T-helper 17 cell (primary cell): ENCODE measurements at regions not wholly inside any gene's neighbourhood (a gene's known extent, or its start where the extent isn't known, plus 50 kb on each side); places are given as distances from the start of the nearest gene placed in this dataset.
A peak's percentile ranks its signal among the peaks of the same experiment; 100 is the strongest.

Experiments used
- ATAC-seq: fragments of 150-1000 bp; cut with Tn5 transposase; 2 replicates; pipeline ENCODE4 v1.10.0; 2021; ENCODE audit warnings: mild to moderate bottlenecking, moderate library complexity
- DNase-seq, 3 donors: peaks; one replicate each; pipeline versions ENCODE4 v3.0.0 to v3.0.0-alpha.2; 2020 to 2021
- H3K9me3 ChIP-seq: one replicate; pipeline ENCODE4 v1.7.0; 2013; ENCODE audit warnings: low read length, mild to moderate bottlenecking; ENCODE audit not compliant: control insufficient read depth, poor library complexity, severe bottlenecking
- H3K27ac Mint-ChIP-seq: one replicate; pipeline ENCODE4 v1.8.0; 2022; ENCODE audit warnings: mild to moderate bottlenecking, moderate library complexity, mixed read lengths
- H3K27me3 Mint-ChIP-seq: one replicate; pipeline ENCODE4 v1.8.0; 2022; ENCODE audit warnings: mixed read lengths
- H3K36me3 Mint-ChIP-seq: one replicate; pipeline ENCODE4 v1.8.0; 2022; ENCODE audit warnings: low read depth, mixed read lengths
- H3K4me1 Mint-ChIP-seq: one replicate; pipeline ENCODE4 v1.8.0; 2022; ENCODE audit warnings: mild to moderate bottlenecking, mixed read lengths
- H3K4me3 Mint-ChIP-seq: one replicate; pipeline ENCODE4 v1.8.0; 2022; ENCODE audit warnings: mild to moderate bottlenecking, moderate library complexity, mixed read lengths

DNA sequence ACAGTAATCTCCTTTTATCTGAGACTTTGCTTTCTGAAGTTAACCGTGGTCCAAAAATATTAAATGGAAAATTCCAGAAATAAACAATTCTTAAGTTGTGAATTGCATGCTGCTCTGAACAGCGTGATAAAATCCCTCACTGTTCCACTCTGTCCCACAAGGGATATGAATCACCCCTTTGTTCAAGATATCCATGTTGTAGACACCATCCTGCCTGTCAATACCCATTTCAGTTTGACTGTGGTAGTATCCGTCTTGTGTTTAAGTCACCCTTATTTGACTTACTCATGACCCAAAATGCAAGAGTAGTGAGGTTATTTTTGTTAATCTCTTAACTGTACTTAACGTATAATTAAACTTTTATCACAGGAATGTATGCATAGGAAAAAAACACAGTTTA, 435.0 kb downstream of the SHQ1 start:
- ATAC-seq: no peak
- H3K4me1 Mint-ChIP-seq: peaks cover 48% of the 10 kb centered on the region
- no peaks in the 10 kb centered on the region for H3K36me3 Mint-ChIP-seq
- H3K9me3 ChIP-seq: no peaks in the 10 kb centered on the region
- no peak overlapping the region for H3K27ac Mint-ChIP-seq
- no peak for DNase-seq
- no peak overlapping the region for H3K4me3 Mint-ChIP-seq
- no peaks in the 10 kb centered on the region for H3K27me3 Mint-ChIP-seq

DNA sequence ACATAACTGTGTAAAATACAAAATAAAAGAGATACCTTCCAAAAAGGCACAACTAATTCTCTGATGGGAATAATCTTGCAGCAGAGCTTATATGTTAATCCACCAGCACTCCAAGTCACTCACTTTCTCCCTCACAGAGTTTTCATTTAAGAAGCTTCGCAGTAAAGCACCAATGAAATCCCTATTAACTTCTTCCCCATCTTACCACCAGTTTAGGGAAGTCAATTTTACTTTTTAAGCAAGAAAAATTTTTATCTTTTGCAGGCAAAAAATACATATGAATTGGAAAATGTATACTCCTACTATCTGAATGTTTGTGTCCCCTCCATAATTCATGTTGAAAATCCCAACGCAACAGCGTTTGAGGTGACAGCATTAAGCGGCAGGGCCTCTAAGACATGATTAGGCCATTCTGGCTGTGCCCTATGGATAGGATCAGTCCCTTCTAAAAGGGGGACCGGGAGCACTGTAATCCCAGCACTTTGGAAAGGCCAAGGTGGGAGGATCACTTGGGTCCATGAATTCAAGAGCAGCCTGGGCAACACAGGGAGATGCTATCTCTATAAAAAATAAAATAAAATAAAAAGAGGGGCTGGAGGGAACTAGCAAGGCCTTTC, 435.8 kb downstream of the SHQ1 start:
- ATAC-seq (peak; percentile 8), DNase-seq (no peak)
- Mint-ChIP-seq H3K36me3 (no peaks in the 10 kb centered on the region), H3K4me1 (peaks cover 49% of the 10 kb centered on the region), H3K27ac (peak overlapping the region; percentile 21), H3K4me3 (no peak overlapping the region), H3K27me3 (no peaks in the 10 kb centered on the region)
- H3K9me3 ChIP-seq: no peaks in the 10 kb centered on the region

DNA sequence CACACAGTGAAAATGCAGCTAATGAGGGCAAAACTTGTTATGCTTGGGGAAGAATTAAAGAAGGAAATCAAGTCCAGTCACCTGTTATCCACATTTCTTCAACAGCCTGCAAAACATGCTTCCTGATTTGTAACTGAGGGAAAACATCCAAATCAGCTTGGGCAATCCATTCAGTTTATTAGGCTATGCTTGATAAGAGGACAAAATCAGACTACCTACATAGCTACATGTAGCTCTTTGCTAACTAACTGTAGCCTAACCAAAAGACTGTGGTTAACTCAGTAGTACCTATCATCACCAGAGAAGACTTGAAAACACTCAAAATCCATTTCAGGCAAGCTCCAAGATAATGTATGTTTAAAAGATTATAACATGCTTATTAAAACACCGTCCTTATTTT, 436.4 kb downstream of the SHQ1 start:
- Mint-ChIP-seq H3K4me1 (peaks cover 54% of the 10 kb centered on the region), H3K27ac (peak overlapping the region; percentile 21), H3K36me3 (no peaks in the 10 kb centered on the region), H3K27me3 (no peaks in the 10 kb centered on the region), H3K4me3 (no peak overlapping the region)
- H3K9me3 ChIP-seq: no peaks in the 10 kb centered on the region
- no peak for DNase-seq
- no peak for ATAC-seq

DNA sequence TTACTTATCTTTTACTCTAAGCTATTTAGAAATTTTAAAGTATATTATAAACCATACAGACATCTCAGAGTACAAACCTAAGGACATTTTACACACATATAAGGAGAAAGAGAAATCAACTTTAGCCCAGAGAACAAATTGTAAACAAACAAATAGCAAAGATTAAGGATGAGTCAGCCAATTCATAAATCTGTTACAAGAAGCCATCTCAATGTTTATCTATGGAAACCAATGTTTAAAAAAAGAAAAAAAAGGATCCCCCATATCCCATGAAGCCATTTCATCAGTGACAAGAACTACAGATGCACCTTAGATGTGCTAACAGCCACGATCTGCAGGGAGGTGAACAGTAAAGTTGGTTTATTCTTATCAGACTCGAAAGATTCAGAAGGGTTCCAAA, 437.1 kb downstream of the SHQ1 start:
- Mint-ChIP-seq H3K4me1 (peaks cover 58% of the 10 kb centered on the region), H3K4me3 (no peak overlapping the region), H3K36me3 (no peaks in the 10 kb centered on the region), H3K27me3 (no peaks in the 10 kb centered on the region), H3K27ac (peak overlapping the region; percentile 54)
- ATAC-seq (no peak), DNase-seq (no peak)
- H3K9me3 ChIP-seq: no peaks in the 10 kb centered on the region

DNA sequence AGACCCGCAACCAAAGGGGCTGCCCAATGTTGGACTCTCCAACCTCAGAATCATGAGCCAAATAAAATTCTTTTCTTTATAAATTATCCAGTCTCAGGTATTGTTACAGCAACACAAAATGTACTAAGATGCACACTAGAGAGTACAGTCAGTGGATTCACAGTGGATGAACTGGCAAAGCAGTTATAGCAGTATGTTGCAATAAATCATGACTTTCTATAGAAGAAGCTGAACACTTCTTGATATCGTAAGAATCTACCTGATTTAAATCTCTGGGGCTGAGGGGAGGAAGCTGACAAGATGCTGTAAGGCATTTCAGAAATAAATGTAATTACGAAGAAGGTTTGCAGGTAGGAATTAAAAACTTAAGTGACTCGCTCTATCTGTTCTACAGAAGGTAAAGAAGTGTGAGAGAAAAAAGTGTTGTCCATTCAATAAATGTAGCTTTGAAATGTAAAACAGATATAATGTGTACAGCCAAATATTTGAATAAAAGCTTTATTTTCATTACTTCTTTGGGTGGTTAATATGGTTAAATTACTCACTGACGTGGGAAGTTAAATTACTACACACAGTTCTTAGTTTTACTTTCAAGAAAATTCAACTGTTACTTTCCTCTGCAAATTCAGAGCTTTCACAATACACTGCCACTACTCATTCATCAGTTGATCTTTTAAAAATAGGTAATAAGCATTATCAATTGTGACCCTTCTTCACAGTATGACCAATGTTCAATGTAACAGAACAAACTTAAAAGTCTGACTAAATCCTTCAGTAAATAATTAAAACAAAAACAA, 439.1 kb downstream of the SHQ1 start:
- H3K9me3 ChIP-seq: no peaks in the 10 kb centered on the region
- no peak for DNase-seq
- Mint-ChIP-seq H3K36me3 (no peaks in the 10 kb centered on the region), H3K4me3 (no peak overlapping the region), H3K4me1 (peaks cover 62% of the 10 kb centered on the region), H3K27me3 (no peaks in the 10 kb centered on the region), H3K27ac (peak overlapping the region; percentile 54)
- no peak for ATAC-seq

- Mint-ChIP-seq H3K4me3 (no peak overlapping the region), H3K27ac (peak overlapping the region; percentile 54), H3K4me1 (peaks cover 62% of the 10 kb centered on the region), H3K27me3 (no peaks in the 10 kb centered on the region), H3K36me3 (no peaks in the 10 kb centered on the region)
- H3K9me3 ChIP-seq: no peaks in the 10 kb centered on the region
- ATAC-seq (no peak), DNase-seq (no peak)
Measured at GRCh38 chr3:72407766-72408165, 440.5 kb downstream of the SHQ1 start.

DNA sequence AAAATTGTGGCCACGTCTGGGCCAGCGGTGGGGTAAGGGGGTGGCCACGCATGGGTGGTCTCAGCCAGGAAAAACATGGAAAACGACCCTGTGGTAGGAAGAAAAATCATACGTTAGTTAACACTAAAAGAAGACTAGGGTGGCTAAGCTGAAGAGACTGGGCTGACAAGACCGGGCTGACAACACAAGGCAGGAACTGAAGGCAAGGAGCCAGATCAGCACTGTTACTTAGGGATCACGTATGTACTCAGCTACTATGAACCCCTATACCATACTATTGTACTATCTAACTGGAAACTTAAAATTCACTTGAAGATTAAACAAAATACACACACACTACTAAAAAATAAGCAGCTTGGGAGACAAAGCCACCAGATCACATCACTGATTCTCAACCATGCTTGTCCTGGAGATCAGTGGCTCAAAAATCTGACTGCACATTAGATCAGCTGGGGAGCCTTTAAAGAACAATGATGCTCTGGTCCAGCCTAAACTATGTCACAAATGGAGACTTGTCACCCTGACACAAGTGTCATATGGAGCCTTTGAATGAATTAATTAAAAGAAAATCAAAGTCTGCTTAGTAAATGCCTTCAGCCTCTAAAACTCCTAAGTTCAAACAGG, 442.2 kb downstream of the SHQ1 start:
- peaks cover 57% of the 10 kb centered on the region for H3K4me1 Mint-ChIP-seq
- no peaks in the 10 kb centered on the region for H3K27me3 Mint-ChIP-seq
- H3K27ac Mint-ChIP-seq: no peak overlapping the region
- ATAC-seq (no peak), DNase-seq (no peak)
- H3K36me3 Mint-ChIP-seq: no peaks in the 10 kb centered on the region
- H3K4me3 Mint-ChIP-seq: no peak overlapping the region
- no peaks in the 10 kb centered on the region for H3K9me3 ChIP-seq

DNA sequence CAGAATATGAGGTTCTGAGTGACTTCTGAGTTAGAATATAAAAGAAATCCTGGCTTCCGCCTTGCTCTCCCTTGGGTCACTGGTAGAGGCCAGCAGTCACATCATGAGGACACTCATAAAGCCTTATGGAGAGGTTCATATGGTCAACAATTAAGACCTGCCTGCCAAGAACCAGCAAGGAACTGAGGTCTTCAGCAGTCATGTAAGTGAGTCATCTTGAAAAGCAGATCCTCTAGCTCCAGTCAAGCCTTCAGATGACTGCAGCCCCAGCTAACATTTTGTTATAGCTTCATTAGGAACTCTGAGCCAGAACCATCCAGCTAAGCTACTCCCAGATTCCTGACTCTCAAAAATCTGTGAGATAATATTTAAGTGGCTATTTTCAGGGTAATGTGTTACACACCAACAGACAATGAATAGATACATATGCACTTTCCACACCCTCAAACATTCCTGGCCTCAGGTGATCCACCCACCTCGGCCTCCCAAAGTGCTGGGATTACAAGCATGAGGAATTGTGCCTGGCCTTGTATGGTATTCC, 447.2 kb downstream of the SHQ1 start:
- DNase-seq: no peak
- H3K36me3 Mint-ChIP-seq: no peaks in the 10 kb centered on the region
- ATAC-seq: no peak
- H3K27ac Mint-ChIP-seq: no peak overlapping the region
- H3K9me3 ChIP-seq: no peaks in the 10 kb centered on the region
- H3K4me1 Mint-ChIP-seq: peaks cover 43% of the 10 kb centered on the region
- H3K4me3 Mint-ChIP-seq: no peak overlapping the region
- H3K27me3 Mint-ChIP-seq: no peaks in the 10 kb centered on the region

DNA sequence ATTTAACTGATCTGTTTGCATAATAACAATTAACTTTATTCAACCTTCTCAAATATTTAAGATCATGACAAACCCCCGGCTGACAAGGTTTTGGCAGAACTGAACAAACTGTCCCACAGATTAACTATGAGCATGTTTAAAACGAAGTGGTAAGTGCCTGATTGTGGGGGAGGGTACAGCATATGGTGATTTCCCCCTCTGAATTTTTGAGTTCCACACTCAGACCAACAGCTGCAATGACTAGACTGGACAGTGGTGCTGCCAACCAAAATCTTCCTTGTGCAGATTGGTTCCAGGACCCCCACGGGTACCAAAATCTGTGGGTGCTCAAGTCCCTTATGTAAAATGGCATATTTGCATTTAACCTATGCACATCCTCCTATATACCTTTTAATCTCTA, 449.5 kb downstream of the SHQ1 start:
- no peak for DNase-seq
- no peak for ATAC-seq
- H3K36me3 Mint-ChIP-seq: no peaks in the 10 kb centered on the region
- no peak overlapping the region for H3K27ac Mint-ChIP-seq
- H3K9me3 ChIP-seq: no peaks in the 10 kb centered on the region
- H3K27me3 Mint-ChIP-seq: no peaks in the 10 kb centered on the region
- no peak overlapping the region for H3K4me3 Mint-ChIP-seq
- H3K4me1 Mint-ChIP-seq: peaks cover 40% of the 10 kb centered on the region

DNA sequence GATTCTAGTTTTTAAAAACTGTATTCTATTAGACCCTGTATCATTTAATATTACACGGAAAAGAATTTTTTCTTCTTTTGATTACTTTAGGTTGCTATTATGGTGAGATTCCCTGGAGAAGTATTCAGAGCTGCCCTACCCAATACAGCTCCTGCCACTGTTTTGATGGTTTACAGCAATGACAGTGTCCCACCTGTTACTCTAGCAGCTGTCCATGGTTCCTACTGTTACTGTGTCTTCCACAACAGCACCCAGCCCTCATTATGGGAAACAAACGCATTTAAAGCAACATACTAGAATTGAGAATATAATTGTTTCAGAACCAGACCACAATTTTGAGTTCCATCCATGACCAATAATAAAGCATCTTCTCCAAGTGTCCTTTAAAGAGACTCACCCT, 450.7 kb downstream of the SHQ1 start:
- no peak overlapping the region for H3K27ac Mint-ChIP-seq

DNA sequence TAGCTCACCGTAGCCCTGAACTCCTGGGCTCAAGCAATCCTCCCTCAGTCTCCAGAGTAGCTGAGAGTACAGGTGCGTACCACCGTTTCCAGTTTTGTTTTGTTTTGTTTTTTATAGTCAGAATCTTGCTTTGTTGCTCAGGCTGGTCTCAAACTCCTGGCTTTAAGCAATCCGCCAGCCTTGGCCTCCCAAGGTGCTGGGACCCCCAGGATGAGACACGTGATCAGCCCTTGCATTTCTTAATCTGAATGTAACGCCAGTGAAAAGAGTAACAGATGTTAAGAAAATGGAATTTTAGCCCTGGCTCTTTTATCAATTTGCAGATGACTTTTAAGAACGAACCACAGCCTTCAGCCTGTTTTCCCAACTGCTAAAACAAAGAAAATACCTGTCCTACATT, 451.3 kb downstream of the SHQ1 start:
- H3K36me3 Mint-ChIP-seq: no peaks in the 10 kb centered on the region
- H3K27ac Mint-ChIP-seq: no peak overlapping the region
- no peaks in the 10 kb centered on the region for H3K27me3 Mint-ChIP-seq
- no peaks in the 10 kb centered on the region for H3K9me3 ChIP-seq
- H3K4me3 Mint-ChIP-seq: no peak overlapping the region
- DNase-seq: no peak
- no peak for ATAC-seq
- peaks cover 39% of the 10 kb centered on the region for H3K4me1 Mint-ChIP-seq

More for the DNA sequence above, 450.7 kb downstream of the SHQ1 start:
- Mint-ChIP-seq H3K36me3 (no peaks in the 10 kb centered on the region), H3K4me1 (peaks cover 39% of the 10 kb centered on the region), H3K4me3 (no peak overlapping the region), H3K27me3 (no peaks in the 10 kb centered on the region)
- H3K9me3 ChIP-seq: no peaks in the 10 kb centered on the region
- ATAC-seq (no peak), DNase-seq (no peak)

- Mint-ChIP-seq H3K4me1 (peaks cover 31% of the 10 kb centered on the region), H3K27me3 (no peaks in the 10 kb centered on the region), H3K27ac (no peak overlapping the region), H3K4me3 (no peak overlapping the region), H3K36me3 (no peaks in the 10 kb centered on the region)
- DNase-seq (no peak), ATAC-seq (no peak)
- H3K9me3 ChIP-seq: no peaks in the 10 kb centered on the region
Measured at GRCh38 chr3:72395776-72396311, 452.4 kb downstream of the SHQ1 start.

DNA sequence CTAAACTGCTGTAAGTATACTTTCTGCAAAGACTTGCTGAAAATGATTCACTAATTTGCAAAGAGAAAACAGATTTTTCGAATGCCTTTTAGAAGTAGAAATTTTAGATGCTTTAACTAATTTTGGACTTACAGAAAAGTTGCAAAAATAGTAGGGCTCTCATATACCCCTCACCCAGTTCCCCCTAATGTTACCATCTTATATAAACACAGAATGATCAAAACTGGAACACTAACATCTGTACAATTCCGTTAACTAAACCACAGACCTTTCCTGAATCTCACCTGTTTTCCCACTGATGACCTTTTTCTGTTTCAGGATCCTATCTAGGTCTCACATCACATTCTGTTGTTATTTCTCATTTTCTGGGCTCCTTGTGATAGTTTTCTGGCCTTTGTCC, 454.8 kb downstream of the SHQ1 start:
- H3K4me3 Mint-ChIP-seq: no peak overlapping the region
- peaks cover 41% of the 10 kb centered on the region for H3K4me1 Mint-ChIP-seq
- DNase-seq (no peak), ATAC-seq (no peak)
- H3K27me3 Mint-ChIP-seq: no peaks in the 10 kb centered on the region
- peak overlapping the region; percentile 1 for H3K27ac Mint-ChIP-seq
- no peaks in the 10 kb centered on the region for H3K9me3 ChIP-seq
- H3K36me3 Mint-ChIP-seq: no peaks in the 10 kb centered on the region
